Subcutaneous abdominal adipose tissue (tissue), 5 donors: ENCODE measurements at regions not wholly inside any gene's neighbourhood (a gene's known extent, or its start where the extent isn't known, plus 50 kb on each side); places are given as distances from the start of the nearest gene placed in this dataset.

Experiments
- H3K27ac ChIP-seq: one replicate; pipeline ENCODE4 v1.7.0; 2013; ENCODE audit warnings: low read depth, mild to moderate bottlenecking, inconsistent platforms, low read length, moderate library complexity
- H3K27me3 ChIP-seq, 5 donors: one replicate each; pipeline ENCODE4 v1.7.0; 2013; ENCODE audit warnings: low read length in 5 of 5, inconsistent platforms in 1 of 5; ENCODE audit not compliant: control insufficient read depth in 5 of 5, insufficient read depth in 4 of 5
- H3K36me3 ChIP-seq, 5 donors: one replicate each; pipeline ENCODE4 v1.7.0; 2013; ENCODE audit warnings: low read length in 5 of 5; ENCODE audit not compliant: control insufficient read depth in 5 of 5, insufficient read depth in 5 of 5
- H3K4me1 ChIP-seq, 5 donors: one replicate each; pipeline ENCODE4 v1.7.0; 2013; ENCODE audit warnings: low read length in 5 of 5, mild to moderate bottlenecking in 3 of 5, moderate library complexity in 1 of 5; ENCODE audit not compliant: control insufficient read depth in 5 of 5, insufficient read depth in 5 of 5
- H3K4me3 ChIP-seq, 5 donors: one replicate each; pipeline ENCODE4 v1.7.0; 2013; ENCODE audit warnings: low read length in 5 of 5, low read depth in 1 of 5
- H3K9ac ChIP-seq, 5 donors: one replicate each; pipeline ENCODE4 v1.7.0; 2013; ENCODE audit warnings: low read length in 5 of 5, mild to moderate bottlenecking in 4 of 5, moderate library complexity in 3 of 5
- H3K9me3 ChIP-seq, 5 donors: one replicate each; pipeline ENCODE4 v1.7.0; 2013; ENCODE audit warnings: low read length in 5 of 5; ENCODE audit not compliant: control insufficient read depth in 5 of 5
- donor health status: healthy.
- donor health status: healthy.
- donor health status: healthy.
- donor health status: healthy.
- donor health status: healthy.

GRCh38 chr15:39497759-39498565 lies 82.9 kb upstream of the THBS1 start:
- peaks cover 0 to 4% (median 0%) of the 10 kb centered on the region in 5 donors for H3K9me3 ChIP-seq
- H3K9ac ChIP-seq: no peak overlapping the region
- no peaks in the 10 kb centered on the region for H3K27me3 ChIP-seq
- peaks cover 0 to 36% (median 32%) of the 10 kb centered on the region in 5 donors for H3K4me1 ChIP-seq
- H3K36me3 ChIP-seq: no peaks in the 10 kb centered on the region
- no peak overlapping the region for H3K27ac ChIP-seq
- H3K4me3 ChIP-seq: no peak overlapping the region

- no peaks in the 10 kb centered on the region for H3K27me3 ChIP-seq
- H3K36me3 ChIP-seq: no peaks in the 10 kb centered on the region
- H3K9me3 ChIP-seq: peaks cover 0 to 4% (median 0%) of the 10 kb centered on the region in 5 donors
- peaks cover 0 to 36% (median 32%) of the 10 kb centered on the region in 5 donors for H3K4me1 ChIP-seq
- no peak overlapping the region for H3K27ac ChIP-seq
- H3K4me3 ChIP-seq: no peak overlapping the region
- H3K9ac ChIP-seq: no peak overlapping the region
These were observed 82.2 kb upstream of the THBS1 start for GRCh38 chr15:39498629-39499028.

GRCh38 chr15:39499042-39499441 lies 81.8 kb upstream of the THBS1 start:
- H3K9me3 ChIP-seq: peaks cover 0 to 4% (median 0%) of the 10 kb centered on the region in 5 donors
- no peak overlapping the region for H3K4me3 ChIP-seq
- no peaks in the 10 kb centered on the region for H3K27me3 ChIP-seq
- peaks cover 0 to 36% (median 32%) of the 10 kb centered on the region in 5 donors for H3K4me1 ChIP-seq
- H3K9ac ChIP-seq: no peak overlapping the region
- H3K27ac ChIP-seq: no peak overlapping the region
- no peaks in the 10 kb centered on the region for H3K36me3 ChIP-seq

GRCh38 chr15:39499681-39500080 lies 81.2 kb upstream of the THBS1 start:
- Histone ChIP-seq H3K27me3 (no peaks in the 10 kb centered on the region), H3K36me3 (no peaks in the 10 kb centered on the region), H3K4me1 (peaks cover 0 to 36% (median 32%) of the 10 kb centered on the region in 5 donors), H3K9ac (no peak overlapping the region), H3K4me3 (no peak overlapping the region), H3K9me3 (peaks cover 0 to 4% (median 0%) of the 10 kb centered on the region in 5 donors), H3K27ac (no peak overlapping the region)

GRCh38 chr15:39501366-39502081 lies 79.4 kb upstream of the THBS1 start:
- Histone ChIP-seq H3K27ac (no peak overlapping the region), H3K4me1 (peaks cover 0 to 27% (median 25%) of the 10 kb centered on the region in 5 donors)

DNA sequence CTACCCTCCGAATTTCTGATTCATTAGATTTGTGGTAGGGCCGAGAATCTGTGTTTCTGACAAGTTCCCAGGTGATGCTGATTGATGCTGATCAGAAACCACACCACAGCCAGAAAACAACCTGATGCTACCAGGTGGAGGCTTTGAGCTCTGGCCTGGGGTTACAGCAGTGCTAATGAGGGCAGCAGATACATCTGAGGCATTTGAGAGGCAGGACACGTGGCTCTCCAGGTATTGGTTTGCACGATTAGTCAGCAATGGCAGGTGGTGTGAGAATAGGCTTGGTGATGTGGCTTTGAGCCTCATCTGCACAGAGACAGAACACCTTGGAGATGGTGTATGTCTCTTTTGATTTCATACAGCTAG lies 78.8 kb upstream of the THBS1 start:
- H3K9ac ChIP-seq: no peak overlapping the region
- H3K27ac ChIP-seq: no peak overlapping the region
- no peaks in the 10 kb centered on the region for H3K36me3 ChIP-seq
- H3K27me3 ChIP-seq: no peaks in the 10 kb centered on the region
- H3K4me3 ChIP-seq: no peak overlapping the region
- peaks cover 0 to 22% (median 19%) of the 10 kb centered on the region in 5 donors for H3K4me1 ChIP-seq
- peaks cover 0 to 4% (median 0%) of the 10 kb centered on the region in 5 donors for H3K9me3 ChIP-seq

More at GRCh38 chr15:39501366-39502081, 79.4 kb upstream of the THBS1 start:
- no peaks in the 10 kb centered on the region for H3K27me3 ChIP-seq
- H3K9ac ChIP-seq: no peak overlapping the region
- H3K9me3 ChIP-seq: peaks cover 0 to 4% (median 0%) of the 10 kb centered on the region in 5 donors
- no peak overlapping the region for H3K4me3 ChIP-seq
- H3K36me3 ChIP-seq: no peaks in the 10 kb centered on the region

- Histone ChIP-seq H3K27ac (no peak overlapping the region), H3K9me3 (peaks cover 0 to 4% (median 0%) of the 10 kb centered on the region in 5 donors), H3K27me3 (no peaks in the 10 kb centered on the region), H3K9ac (no peak overlapping the region), H3K4me1 (peaks cover 0 to 15% (median 13%) of the 10 kb centered on the region in 5 donors), H3K4me3 (no peak overlapping the region), H3K36me3 (no peaks in the 10 kb centered on the region)
These were observed 78.2 kb upstream of the THBS1 start for GRCh38 chr15:39502611-39503195.

GRCh38 chr15:39503526-39503925 lies 77.4 kb upstream of the THBS1 start:
- Histone ChIP-seq H3K36me3 (no peaks in the 10 kb centered on the region), H3K4me3 (no peak overlapping the region), H3K27me3 (no peaks in the 10 kb centered on the region), H3K9ac (no peak overlapping the region), H3K4me1 (peaks cover 0 to 7% (median 5%) of the 10 kb centered on the region in 5 donors), H3K27ac (no peak overlapping the region), H3K9me3 (peaks cover 0 to 4% (median 0%) of the 10 kb centered on the region in 5 donors)

DNA sequence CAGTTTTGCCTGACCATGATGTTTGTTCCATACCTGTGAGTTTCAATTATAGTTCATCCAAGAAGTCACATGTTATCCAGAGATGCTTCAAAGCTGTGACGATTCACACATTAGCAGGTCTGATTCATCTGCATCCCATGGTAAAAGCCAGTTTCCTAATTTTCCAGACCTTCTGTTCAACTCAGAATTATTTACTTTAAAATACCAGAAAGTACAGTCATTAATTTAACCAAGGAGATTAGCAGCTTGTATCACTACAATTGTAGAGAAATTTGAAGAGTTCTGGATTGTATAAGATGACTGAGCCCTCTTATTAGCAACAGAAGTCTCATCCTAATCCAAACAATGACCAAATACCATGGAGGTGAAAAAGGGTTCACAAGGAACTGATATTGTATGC lies 76.1 kb upstream of the THBS1 start:
- Histone ChIP-seq H3K4me3 (no peak overlapping the region), H3K27ac (no peak overlapping the region), H3K9ac (no peak overlapping the region)

GRCh38 chr15:39506146-39506545 lies 74.7 kb upstream of the THBS1 start:
- Histone ChIP-seq H3K4me3 (no peak overlapping the region), H3K36me3 (no peaks in the 10 kb centered on the region), H3K27me3 (peaks cover 0 to 8% (median 0%) of the 10 kb centered on the region in 5 donors), H3K9me3 (no peaks in the 10 kb centered on the region), H3K4me1 (peaks cover 0 to 4% (median 2%) of the 10 kb centered on the region in 5 donors), H3K27ac (no peak overlapping the region), H3K9ac (no peak overlapping the region)

More for the DNA sequence above, 76.1 kb upstream of the THBS1 start:
- Histone ChIP-seq H3K9me3 (peaks cover 0 to under 1% (median 0%) of the 10 kb centered on the region in 5 donors), H3K4me1 (no peaks in the 10 kb centered on the region), H3K27me3 (peaks cover 0 to 2% (median 0%) of the 10 kb centered on the region in 5 donors), H3K36me3 (no peaks in the 10 kb centered on the region)
